ENCODE measurements at regions not wholly inside any gene's neighbourhood (a gene's known extent, or its start where the extent isn't known, plus 50 kb on each side); places are given as distances from the start of the nearest gene placed in this dataset.

DNA sequence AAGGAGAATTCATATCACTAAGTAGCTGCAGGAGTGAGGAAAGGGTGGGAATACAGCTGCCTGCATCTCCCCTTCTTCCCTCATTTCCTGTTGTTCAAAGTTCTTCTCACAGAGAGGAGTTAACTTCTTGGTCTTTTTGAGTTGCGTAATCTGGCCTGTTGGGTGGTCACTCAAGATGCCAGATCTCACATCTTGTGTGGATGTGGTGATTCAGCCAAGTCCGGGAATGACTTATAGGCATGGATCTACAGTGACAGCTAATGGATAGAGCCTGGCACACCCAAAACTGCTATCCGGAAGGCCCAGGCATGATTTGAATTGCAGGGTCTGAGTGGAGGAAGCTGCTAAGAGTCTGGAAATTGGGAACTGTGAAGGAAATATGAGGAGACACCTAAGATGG, 100.2 kb upstream of the SLC35B3 start:
- no peak for DNase-seq

DNA sequence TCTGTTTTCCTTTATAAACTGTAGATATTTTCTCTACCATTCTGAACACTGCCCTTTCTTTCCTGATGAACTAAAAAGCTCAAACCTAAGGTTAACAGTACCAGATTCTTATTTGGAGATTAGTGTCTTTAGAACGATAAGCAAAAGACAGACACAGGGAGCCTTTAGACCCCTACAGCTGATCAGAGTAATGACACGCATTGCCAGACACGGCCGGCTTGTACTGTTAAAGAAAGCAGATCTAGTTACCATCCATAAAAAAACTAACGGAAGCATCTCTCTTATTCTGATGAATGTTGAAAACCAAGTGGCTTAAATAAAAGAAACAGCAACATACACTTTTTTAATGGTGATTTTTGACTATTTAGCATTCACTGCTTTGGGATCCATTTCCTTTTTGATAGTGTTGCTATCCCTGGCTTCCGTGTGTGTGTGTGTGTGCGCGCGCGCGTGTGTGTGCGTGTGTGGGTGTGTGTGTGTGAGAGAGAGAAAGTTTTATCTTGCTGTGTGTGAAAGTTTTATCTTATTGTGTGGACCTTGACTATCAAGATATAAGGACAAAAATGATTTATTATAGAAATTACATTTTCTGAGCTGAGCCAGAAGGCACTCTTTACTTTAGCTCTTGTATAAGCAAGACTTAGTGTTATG, 95.6 kb upstream of the SLC35B3 start:
- no peak for DNase-seq

DNA sequence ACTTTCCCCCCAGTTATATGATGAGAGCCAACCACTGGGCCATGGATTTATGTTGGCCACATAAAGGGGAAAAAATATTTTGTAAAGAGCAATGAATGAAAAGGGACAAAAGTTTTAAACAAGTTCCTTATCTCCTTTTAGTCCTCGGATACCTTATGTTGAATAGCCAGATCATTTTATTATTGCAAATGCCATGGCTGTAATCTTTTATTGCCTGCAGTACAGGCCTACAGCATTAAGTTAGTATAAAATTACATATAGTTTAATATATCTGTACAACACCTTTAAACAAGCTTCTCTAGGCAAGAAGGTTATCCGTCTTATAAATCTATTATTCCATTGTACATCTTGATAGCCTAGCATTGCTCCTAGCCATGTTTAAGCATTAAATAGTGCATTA, 93.9 kb upstream of the SLC35B3 start:
- no peak for DNase-seq

DNA sequence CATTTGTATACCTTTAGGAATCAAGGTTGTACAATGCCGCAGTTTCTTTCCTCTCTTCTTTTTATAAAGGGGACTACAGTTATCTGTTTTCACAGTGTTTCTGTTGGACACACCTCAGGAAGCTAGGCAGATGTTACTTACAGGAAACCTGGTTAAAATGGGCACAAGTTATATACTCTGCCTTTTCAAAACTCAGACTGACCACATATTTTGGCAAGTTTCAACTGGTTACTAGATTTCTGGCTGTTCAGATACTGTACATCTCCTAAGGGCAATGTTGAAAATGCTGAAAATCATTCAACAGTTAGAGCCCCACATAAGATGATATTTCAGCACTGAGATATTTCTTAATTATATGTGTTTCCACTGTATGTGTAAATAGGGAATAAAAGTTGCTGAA, 92.5 kb upstream of the SLC35B3 start:
- no peak for DNase-seq

DNA sequence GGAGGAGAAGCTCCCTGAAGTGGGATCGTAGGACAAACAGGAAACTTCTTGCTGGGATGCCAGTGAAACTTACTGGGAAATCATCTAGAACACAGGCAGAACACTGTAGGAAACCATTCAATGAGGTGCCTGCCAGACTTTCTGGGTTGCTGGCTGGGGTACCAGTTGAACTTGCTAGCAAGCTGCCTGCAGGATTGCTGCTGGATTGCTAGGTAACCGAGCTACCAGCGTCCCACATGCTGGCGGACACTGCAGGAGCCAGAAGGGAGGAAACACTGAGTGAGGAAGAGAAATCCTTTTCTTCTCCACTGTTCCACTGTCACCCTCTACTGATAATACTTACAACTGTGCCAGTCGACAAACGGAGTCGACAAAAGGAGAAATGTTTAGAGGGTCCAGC, 91.3 kb upstream of the SLC35B3 start:
- no peak for DNase-seq

DNA sequence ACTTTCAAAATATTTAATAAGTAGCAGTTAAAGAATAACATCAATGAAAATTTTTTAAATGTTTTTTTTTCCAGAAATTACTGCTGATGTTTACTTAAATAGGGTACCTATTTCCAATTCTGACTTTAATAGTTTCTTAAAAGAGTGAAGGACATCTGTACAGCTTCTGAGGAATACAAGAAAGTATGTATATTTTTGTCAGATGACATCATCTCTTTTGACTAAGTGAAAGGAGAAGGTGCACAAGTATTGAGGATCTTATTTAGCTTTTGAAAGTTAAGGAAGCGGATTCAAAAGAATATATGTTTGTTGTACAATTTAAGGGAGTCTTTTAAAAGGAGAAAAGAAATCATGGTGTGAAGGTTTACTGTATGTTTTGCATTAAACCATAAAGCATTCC, 90.0 kb upstream of the SLC35B3 start:
- DNase-seq = no peak

DNA sequence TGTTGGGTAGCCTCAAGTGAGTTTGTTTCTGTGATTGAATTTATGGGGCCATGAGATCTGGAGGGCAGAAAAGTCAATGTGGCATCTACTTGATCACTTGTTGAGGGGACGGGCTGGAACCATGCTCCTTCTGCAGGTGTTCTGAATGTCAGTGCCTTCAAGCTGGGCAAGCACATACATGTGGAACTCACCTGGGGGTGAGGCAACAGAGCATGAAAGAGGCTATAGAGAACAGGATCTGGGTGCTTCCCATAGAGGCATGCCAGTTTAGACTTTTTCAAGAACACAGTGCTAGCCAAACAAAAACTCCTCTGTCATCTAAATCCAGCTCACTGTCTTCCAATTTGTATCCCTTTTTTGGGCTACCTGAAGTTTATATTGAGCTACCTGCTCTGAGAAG, 77.8 kb upstream of the SLC35B3 start:
- no peak for DNase-seq

DNA sequence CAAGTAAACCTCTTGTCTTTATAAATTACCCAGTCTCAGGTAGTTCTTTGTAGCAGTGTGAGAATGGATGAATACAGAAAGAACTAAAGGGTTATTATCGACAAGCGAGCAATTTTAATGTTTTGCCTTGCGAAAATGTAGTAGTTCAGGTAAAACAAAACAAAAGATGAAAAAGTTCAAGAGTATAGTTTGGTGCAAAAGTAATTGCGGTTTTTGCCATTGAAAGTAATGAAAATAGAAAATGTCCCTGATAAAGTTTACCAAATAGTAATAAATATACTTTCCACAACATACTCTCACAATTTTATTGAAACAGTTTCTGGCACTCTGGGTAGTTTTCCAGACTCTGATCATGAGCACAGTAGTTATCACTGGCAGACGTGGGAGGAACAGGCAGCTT, 71.9 kb upstream of the SLC35B3 start:
- no peak for DNase-seq

DNA sequence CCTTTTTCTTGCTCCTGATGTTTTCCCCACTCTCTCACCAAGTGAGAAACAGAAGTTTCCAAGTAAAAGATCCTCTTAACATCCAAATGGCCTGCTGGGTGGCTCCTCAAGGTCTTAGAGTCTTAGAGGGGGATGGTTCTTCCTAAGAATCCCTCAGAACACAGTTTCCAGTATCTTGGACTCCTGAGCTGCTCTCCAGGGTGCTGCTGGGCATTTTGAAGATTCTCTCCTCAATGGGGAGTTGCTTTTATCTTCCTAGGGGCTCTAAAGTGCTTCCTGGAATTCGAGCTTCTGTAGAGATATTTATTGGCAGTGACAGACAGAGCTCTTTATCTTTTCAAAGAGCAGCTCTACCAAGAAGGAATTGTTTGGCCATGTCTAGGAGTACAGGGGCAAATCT, 70.8 kb upstream of the SLC35B3 start:
- no peak for DNase-seq

DNA sequence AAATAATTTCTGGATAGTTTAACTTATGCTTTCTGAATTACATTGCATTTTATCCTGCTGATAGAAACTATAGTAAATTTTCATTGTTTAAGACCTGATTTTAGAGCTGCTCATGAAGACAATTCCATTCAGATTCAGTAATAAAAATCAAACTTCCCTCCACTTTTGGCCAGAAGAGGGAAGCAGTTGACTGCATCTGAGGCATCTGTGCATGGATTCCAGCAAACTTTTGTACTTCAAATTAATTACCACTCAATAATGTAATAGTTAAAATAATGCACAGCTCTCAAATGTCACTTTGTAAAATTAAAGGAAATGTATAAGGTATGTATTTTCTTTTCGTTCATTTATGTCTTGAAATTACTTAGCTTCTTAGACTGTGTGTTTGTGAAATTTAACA, 64.2 kb upstream of the SLC35B3 start:
- DNase-seq = no peak

DNA sequence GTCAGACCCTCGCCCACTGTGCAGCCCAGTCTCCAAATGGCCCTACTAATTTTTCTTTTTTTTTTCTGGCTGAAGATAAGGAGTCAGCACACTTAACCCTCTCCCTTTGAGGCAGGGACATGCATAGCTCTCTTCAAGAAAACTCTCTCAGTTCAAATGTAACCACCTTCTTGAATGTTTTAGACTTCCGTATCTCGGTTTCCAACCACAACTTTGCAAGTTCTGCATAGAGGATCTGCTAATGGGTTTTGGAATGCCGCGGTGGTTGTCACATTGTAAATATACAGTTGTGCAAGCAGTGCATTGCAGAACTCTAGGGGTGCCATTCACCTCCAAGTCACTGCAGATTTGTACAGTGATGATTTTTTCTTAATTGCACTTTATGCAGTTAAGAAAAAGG, 59.4 kb upstream of the SLC35B3 start:
- DNase-seq = no peak

DNA sequence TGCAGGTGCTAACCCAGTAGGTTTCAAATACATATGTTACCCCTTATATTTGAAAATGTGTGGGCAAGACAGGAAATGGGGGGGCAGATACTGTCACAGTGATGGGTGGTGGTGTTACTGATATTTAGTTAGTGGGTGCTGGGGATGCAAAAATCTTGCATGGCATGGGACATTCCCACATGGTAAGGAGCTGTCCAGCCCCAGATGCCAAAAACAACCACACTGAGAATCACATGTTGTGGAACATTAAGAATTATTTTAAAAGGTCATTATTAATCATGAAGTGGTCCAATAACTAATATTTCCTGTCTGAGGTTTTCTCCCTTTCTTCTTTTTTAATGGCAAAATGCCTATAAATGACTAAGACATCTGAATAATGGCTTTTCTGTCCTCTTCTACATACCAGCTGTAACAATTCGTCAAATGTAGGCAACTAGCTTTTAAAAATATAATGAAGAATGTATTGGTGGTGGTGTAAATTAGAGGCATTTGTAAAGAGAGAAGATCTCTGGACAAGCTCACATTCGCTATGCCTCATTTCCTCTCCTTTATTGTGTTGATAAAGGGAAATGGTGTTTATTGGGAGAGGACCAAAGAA, 57.3 kb upstream of the SLC35B3 start:
- DNase-seq = no peak
